Anterior cingulate cortex (tissue), 58 donors: ENCODE measurements at regions not wholly inside any gene's neighbourhood (a gene's known extent, or its start where the extent isn't known, plus 50 kb on each side); places are given as distances from the start of the nearest gene placed in this dataset.

Source experiments
- DNase-seq, 58 donors: peaks; one replicate each; lab custom pipeline; 2025; lab: John Stamatoyannopoulos, UW

- no peak for DNase-seq
Observed at GRCh38 chr13:111862836-111863815, 203.8 kb upstream of the SOX1 start.

GRCh38 chr13:111864566-111864965 lies 202.4 kb upstream of the SOX1 start:
- DNase-seq, result no peak

DNA sequence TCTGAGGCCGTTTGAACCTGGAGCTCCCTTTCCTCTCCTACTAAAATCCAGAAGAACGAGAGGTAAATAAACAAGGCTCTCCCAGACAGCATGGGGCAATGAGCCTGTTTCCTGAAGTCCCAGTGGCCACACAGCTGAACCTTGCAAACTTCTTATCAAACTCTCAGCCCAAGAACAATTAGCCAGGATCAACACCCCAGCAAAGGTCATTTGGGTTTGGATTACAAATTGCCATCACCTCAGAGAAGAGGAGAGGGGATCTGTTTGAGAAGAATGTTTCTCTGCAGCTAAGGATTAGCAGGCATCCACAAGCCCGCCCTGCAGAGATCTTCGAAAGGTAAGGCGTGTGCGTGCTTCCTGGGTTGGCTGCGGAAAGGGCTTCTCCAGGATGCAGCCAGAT lies 201.9 kb upstream of the SOX1 start:
- DNase-seq, result no peak

DNA sequence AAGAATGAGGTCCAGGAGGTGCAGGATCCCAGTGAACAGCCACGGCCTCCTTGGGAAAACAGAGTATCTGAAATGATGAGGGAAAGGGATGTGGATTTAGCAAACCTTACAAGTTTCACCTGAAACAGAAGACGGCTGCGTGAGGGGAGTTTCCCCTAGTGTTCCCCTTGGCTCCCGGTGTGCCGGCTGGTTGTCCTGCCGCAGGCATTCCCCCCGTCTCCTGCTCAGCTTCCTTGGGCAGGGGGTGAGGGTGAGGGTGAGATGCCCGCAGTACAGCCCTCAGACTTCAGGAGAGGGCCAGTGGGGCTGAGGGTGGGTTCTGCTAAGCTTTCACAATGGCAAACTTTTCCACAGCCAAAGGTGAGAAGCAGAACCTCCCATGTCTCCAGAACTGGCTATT lies 201.1 kb upstream of the SOX1 start:
- no peak for DNase-seq

DNA sequence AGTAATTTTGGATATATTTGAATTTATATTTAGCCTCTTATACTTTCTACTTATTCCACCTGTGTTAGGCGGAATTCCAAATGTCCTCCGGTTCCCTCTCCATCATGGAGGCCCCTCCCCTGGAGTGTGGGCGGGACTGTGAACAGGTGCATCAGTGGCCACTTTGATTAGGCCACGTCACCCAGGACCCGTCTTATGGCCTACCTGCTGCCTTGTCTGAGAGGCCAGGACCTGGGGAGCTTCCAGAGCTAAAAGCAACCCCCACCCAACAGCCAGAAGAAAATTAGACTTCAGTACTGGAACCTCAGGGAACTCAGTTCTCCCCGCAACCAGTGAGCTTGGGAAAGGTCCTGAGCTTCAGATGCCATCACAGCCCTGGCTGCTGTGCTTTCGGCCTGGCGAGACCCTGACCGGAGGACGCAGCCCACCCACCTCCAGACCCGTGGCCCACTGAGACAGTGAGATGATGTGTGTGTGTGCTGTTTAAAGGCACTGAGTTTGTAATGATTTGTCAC lies 200.2 kb upstream of the SOX1 start:
- DNase-seq, result no peak

DNA sequence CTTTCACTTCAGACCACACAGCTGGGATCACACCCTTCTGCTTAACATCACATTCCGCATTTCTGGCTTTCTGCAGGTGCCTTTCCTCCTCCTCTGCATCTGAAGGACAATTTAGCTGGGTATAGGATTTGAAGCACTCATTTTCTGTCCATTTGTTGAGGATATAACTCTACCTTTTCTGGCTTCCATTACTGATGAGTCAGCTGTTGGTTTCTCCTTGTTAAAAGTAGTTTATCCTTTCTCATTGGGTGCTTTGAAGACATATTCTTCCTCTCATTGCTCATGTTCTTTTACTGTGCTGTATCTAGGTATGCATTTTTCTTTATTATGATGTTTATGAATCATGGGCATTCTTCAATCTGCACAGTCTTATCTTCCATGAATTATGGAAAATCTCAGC lies 199.3 kb upstream of the SOX1 start:
- no peak for DNase-seq

- no peak for DNase-seq
Observed at GRCh38 chr13:111868716-111869115, 198.2 kb upstream of the SOX1 start.

- no peak for DNase-seq
Observed at GRCh38 chr13:111872475-111873150, 194.3 kb upstream of the SOX1 start.

- DNase-seq, result no peak
Observed at GRCh38 chr13:111873676-111874178, 193.2 kb upstream of the SOX1 start.

- no peak for DNase-seq
Observed at GRCh38 chr13:111874981-111875380, 192.0 kb upstream of the SOX1 start.

GRCh38 chr13:111875915-111876314 lies 191.0 kb upstream of the SOX1 start:
- DNase-seq, result no peak

GRCh38 chr13:111876506-111876905 lies 190.4 kb upstream of the SOX1 start:
- DNase-seq, result no peak

- no peak for DNase-seq
Observed at GRCh38 chr13:111877906-111878305, 189.0 kb upstream of the SOX1 start.

- no peak for DNase-seq
Observed at GRCh38 chr13:111879719-111880118, 187.2 kb upstream of the SOX1 start.

GRCh38 chr13:111880185-111880584 lies 186.8 kb upstream of the SOX1 start:
- DNase-seq, result no peak

- no peak for DNase-seq
Observed at GRCh38 chr13:111881700-111882099, 185.2 kb upstream of the SOX1 start.

GRCh38 chr13:111882351-111882750 lies 184.6 kb upstream of the SOX1 start:
- no peak for DNase-seq

GRCh38 chr13:111883571-111884343 lies 183.2 kb upstream of the SOX1 start:
- DNase-seq, result no peak

DNA sequence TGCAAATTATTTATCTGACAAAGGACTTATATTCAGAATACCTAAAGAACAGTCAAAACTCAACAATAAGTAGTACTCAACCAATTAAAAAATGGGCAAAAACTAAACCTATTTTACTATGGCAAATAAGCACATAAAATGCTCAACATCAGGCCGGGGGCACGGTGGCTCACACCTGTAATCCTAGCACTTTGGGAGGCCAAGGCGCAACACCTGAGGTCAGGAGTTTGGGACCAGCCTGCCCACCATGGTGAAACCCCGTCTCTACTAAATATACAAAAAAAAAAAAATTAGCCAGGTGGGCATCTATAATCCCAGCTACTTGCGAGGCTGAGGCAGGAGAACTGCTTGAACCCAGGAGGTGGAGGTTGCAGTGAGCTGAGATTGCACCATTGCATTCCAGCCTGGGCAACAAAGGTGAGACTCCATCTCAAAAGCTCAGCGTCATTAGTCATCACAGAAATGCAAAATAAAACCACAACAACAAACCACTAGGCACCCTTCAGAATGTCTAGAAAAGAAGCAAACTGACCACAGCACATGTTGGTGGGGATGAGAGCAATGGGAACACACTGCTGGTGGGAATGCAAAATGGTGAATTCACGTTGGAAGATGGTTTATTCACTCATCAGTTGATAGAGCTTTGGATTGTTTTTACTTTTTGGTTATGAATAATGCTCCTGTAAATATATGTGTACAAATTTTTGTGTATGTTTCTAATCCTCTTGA lies 180.6 kb upstream of the SOX1 start:
- DNase-seq, result no peak

DNA sequence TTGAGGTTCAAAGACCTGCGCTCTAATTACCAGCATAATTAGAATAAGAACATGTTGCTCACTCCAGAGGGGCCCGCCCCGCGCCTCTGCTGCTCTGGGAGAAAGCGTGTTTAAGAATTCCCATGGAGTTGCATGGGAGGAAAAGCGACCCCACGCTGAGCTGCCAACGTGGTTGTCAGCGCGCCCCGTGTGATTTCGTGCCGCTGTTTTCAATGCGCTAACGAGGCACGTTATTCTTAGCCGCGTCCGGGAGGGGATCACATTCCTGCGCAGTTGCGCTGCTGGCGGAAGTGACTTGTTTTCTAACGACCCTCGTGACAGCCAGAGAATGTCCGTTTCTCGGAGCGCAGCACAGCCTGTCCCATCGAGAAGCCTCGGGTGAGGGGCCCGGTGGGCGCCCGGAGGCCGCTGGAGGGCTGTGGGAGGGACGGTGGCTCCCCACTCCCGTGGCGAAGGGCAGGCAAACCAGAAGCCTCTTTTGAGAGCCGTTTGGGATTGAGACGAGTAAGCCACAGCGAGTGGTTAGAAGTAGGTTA lies 173.8 kb upstream of the SOX1 start:
- DNase-seq, result peak in 17 of 58 donors; percentile 14 to 64 (median 31)
